ENCODE measurements at regions not wholly inside any gene's neighbourhood (a gene's known extent, or its start where the extent isn't known, plus 50 kb on each side); places are given as distances from the start of the nearest gene placed in this dataset.

- peak; percentile 87 for TF ChIP-seq CTCF (conservative IDR thresholded peaks at IDR 0.05; ENCODE audit: low read depth, low read length)
- peak; percentile 92 for DNase-seq (ENCODE audit: low read depth)
- H3K4me3 ChIP-seq (ENCODE audit: low read depth, low read length), result no peak overlapping the region
These were observed 118.3 kb upstream of the CWC22 start for GRCh38 chr2:180125245-180125962.

GRCh38 chr2:180124273-180125139 is 117.4 kb upstream of the CWC22 start:
- no peak overlapping the region for H3K4me3 ChIP-seq (ENCODE audit: low read depth, low read length)
- DNase-seq (ENCODE audit: low read depth), result peak; percentile 18
- peak; percentile 69 for TF ChIP-seq CTCF (conservative IDR thresholded peaks at IDR 0.05; ENCODE audit: low read depth, low read length)

GRCh38 chr2:180122874-180123273 is 115.8 kb upstream of the CWC22 start:
- H3K4me3 ChIP-seq (ENCODE audit: low read depth, low read length), result no peak overlapping the region
- DNase-seq (ENCODE audit: low read depth), result peak; percentile 42
- no peak for TF ChIP-seq CTCF (conservative IDR thresholded peaks at IDR 0.05; ENCODE audit: low read depth, low read length)

- H3K4me3 ChIP-seq (ENCODE audit: low read depth, low read length), result no peak overlapping the region
- DNase-seq (ENCODE audit: low read depth), result no peak
- TF ChIP-seq CTCF (conservative IDR thresholded peaks at IDR 0.05; ENCODE audit: low read depth, low read length), result no peak
These were observed 108.6 kb upstream of the CWC22 start for GRCh38 chr2:180115675-180116074.

GRCh38 chr2:180115269-180115668 is 108.2 kb upstream of the CWC22 start:
- TF ChIP-seq CTCF (conservative IDR thresholded peaks at IDR 0.05; ENCODE audit: low read depth, low read length), result no peak
- no peak overlapping the region for H3K4me3 ChIP-seq (ENCODE audit: low read depth, low read length)

GRCh38 chr2:180111901-180112300 is 104.8 kb upstream of the CWC22 start:
- H3K4me3 ChIP-seq (ENCODE audit: low read depth, low read length), result no peak overlapping the region
- DNase-seq (ENCODE audit: low read depth), result no peak
- no peak for TF ChIP-seq CTCF (conservative IDR thresholded peaks at IDR 0.05; ENCODE audit: low read depth, low read length)

More at GRCh38 chr2:180115269-180115668, 108.2 kb upstream of the CWC22 start:
- no peak for DNase-seq (ENCODE audit: low read depth)
